Loucy (cell line): ENCODE measurements at regions not wholly inside any gene's neighbourhood (a gene's known extent, or its start where the extent isn't known, plus 50 kb on each side); places are given as distances from the start of the nearest gene placed in this dataset.

Source experiments
- H2AFZ ChIP-seq: fragments of 200-600 bp; sonication (generic); 2 replicates; pipeline ENCODE4 v1.6.0; 2016; ENCODE audit warnings: antibody characterized with exemption, mild to moderate bottlenecking, low read length, moderate library complexity
- H3F3A ChIP-seq: fragments of 200-600 bp; 2 replicates; pipeline ENCODE4 v1.6.0; 2016; ENCODE audit warnings: antibody characterized with exemption, low read depth, mild to moderate bottlenecking
- H3K27me3 ChIP-seq: fragments of 200-600 bp; sonication (generic); 2 replicates; pipeline ENCODE4 v1.6.1; 2014; ENCODE audit warnings: low read length, mild to moderate bottlenecking; ENCODE audit not compliant: insufficient read depth, poor library complexity, severe bottlenecking
- H3K36me3 ChIP-seq: fragments of 200-600 bp; sonication (generic); 2 replicates; pipeline ENCODE4 v1.6.1; 2016; ENCODE audit warnings: low read length; ENCODE audit not compliant: insufficient read depth
- H3K4me1 ChIP-seq: fragments of 200-600 bp; sonication (generic); 2 replicates; pipeline ENCODE4 v1.5.1; 2014; ENCODE audit warnings: low read length, mild to moderate bottlenecking; ENCODE audit not compliant: insufficient read depth, poor library complexity, severe bottlenecking
- H3K4me2 ChIP-seq: fragments of 200-600 bp; sonication (generic); 2 replicates; pipeline ENCODE4 v1.6.0; 2014; ENCODE audit warnings: antibody characterized with exemption, low read length, low read depth, mild to moderate bottlenecking; ENCODE audit not compliant: poor library complexity, severe bottlenecking
- H3K4me3 ChIP-seq: fragments of 200-600 bp; sonication (generic); 2 replicates; pipeline ENCODE4 v1.5.1; 2014; ENCODE audit warnings: low read length, mild to moderate bottlenecking, mixed read lengths; ENCODE audit not compliant: poor library complexity, severe bottlenecking
- H3K79me2 ChIP-seq: fragments of 200-600 bp; sonication (generic); 2 replicates; pipeline ENCODE4 v1.6.1; 2014; ENCODE audit warnings: low read length; ENCODE audit not compliant: insufficient read depth
- H3K9ac ChIP-seq: fragments of 200-600 bp; sonication (generic); 2 replicates; pipeline ENCODE4 v1.6.0; 2014; ENCODE audit warnings: mild to moderate bottlenecking, low read depth, low read length, moderate library complexity; ENCODE audit not compliant: poor library complexity, severe bottlenecking
- H3K9me2 ChIP-seq: fragments of 200-600 bp; sonication (generic); replicated peaks from 2 replicates; pipeline ENCODE4 v1.6.1; 2016; ENCODE audit warnings: low read depth, low read length, mixed read lengths
- H3K9me3 ChIP-seq: fragments of 200-600 bp; sonication (generic); 2 replicates; pipeline ENCODE4 v1.6.1; 2014; ENCODE audit warnings: mild to moderate bottlenecking, antibody characterized with exemption, low read length, low read depth; ENCODE audit not compliant: insufficient read depth
- H4K20me1 ChIP-seq: fragments of 200-600 bp; sonication (generic); 2 replicates; pipeline ENCODE4 v1.6.0; 2014; ENCODE audit warnings: antibody characterized with exemption, low read length, mild to moderate bottlenecking; ENCODE audit not compliant: insufficient read depth, poor library complexity, severe bottlenecking
- EZH2phosphoT487 ChIP-seq: fragments of 200-600 bp; IDR thresholded peaks from 2 replicates; pipeline ENCODE4 v1.6.1; 2018; ENCODE audit warnings: antibody characterized with exemption, mild to moderate bottlenecking, moderate library complexity, borderline replicate concordance
- TF ChIP-seq, protein P1 (sequence below): fragments of 200-600 bp; sonication (generic); conservative IDR thresholded peaks from 2 replicates; pipeline ENCODE4 v1.5.1; 2014; ENCODE audit warnings: mild to moderate bottlenecking, antibody characterized with exemption, low read length

DNA sequence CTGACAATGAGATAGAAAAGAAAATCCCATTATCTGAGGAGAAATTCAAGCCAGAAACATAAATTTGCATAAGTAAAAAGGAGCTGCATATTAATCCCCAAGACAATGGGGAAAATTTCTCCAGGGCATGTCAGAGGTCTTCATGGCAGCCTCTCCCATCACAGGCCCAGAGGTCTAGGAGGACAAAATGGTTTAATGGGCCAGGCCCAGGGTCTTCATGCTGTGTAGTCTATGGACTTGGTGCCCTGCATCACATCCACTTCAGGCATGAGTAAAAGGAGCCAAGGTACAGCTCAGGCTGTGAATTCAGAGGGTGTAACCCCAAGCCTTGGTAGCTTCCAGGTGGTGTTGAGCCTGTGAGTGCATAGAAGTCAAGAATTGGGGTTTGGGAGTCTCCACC lies 1097.2 kb upstream of the RAG2 start:
- H2AFZ ChIP-seq = no peak overlapping the region
- TF ChIP-seq, protein P1, sequence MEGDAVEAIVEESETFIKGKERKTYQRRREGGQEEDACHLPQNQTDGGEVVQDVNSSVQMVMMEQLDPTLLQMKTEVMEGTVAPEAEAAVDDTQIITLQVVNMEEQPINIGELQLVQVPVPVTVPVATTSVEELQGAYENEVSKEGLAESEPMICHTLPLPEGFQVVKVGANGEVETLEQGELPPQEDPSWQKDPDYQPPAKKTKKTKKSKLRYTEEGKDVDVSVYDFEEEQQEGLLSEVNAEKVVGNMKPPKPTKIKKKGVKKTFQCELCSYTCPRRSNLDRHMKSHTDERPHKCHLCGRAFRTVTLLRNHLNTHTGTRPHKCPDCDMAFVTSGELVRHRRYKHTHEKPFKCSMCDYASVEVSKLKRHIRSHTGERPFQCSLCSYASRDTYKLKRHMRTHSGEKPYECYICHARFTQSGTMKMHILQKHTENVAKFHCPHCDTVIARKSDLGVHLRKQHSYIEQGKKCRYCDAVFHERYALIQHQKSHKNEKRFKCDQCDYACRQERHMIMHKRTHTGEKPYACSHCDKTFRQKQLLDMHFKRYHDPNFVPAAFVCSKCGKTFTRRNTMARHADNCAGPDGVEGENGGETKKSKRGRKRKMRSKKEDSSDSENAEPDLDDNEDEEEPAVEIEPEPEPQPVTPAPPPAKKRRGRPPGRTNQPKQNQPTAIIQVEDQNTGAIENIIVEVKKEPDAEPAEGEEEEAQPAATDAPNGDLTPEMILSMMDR = no peak
- no peak for TF ChIP-seq EZH2phosphoT487
- no peaks in the 10 kb centered on the region for H3K27me3 ChIP-seq
- H3K36me3 ChIP-seq = no peaks in the 10 kb centered on the region
- H4K20me1 ChIP-seq = no peaks in the 10 kb centered on the region
- no peaks in the 10 kb centered on the region for H3F3A ChIP-seq
- H3K9me2 ChIP-seq = no peaks in the 10 kb centered on the region
- H3K79me2 ChIP-seq = no peaks in the 10 kb centered on the region
- no peak overlapping the region for H3K4me3 ChIP-seq
- no peaks in the 10 kb centered on the region for H3K4me1 ChIP-seq
- no peaks in the 10 kb centered on the region; the same call in 1 of the 2 replicates for H3K9me3 ChIP-seq
- H3K4me2 ChIP-seq = no peak overlapping the region
- H3K9ac ChIP-seq = no peak overlapping the region

DNA sequence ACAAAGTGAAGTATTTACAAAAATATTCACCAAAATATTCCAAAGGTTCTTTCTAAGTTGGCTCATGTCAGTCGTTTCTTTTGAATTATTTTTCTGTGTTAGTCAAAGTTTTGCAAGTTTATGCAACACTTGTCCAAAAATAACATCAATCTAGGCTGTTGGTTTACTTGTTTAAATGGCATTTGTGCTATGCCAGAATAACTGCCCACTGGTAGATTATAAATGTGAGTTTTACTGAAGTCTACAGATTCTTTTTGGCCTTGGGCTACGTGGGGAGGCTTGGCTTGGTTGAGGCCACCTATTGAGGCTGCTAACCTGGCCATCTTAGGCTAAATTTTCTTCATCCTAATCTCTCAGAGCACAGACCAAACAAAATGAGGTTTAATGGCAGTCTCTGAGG lies 1091.9 kb upstream of the RAG2 start:
- Histone ChIP-seq H3F3A (no peaks in the 10 kb centered on the region), H3K36me3 (no peaks in the 10 kb centered on the region), H3K79me2 (no peaks in the 10 kb centered on the region), H3K9me2 (no peaks in the 10 kb centered on the region), H3K4me2 (no peak overlapping the region), H2AFZ (no peak overlapping the region), H3K27me3 (no peaks in the 10 kb centered on the region), H4K20me1 (no peaks in the 10 kb centered on the region), H3K9ac (no peak overlapping the region), H3K4me1 (no peaks in the 10 kb centered on the region), H3K4me3 (no peak overlapping the region), H3K9me3 (no peaks in the 10 kb centered on the region)
- TF ChIP-seq, protein P1 = no peak
- TF ChIP-seq EZH2phosphoT487 = no peak

DNA sequence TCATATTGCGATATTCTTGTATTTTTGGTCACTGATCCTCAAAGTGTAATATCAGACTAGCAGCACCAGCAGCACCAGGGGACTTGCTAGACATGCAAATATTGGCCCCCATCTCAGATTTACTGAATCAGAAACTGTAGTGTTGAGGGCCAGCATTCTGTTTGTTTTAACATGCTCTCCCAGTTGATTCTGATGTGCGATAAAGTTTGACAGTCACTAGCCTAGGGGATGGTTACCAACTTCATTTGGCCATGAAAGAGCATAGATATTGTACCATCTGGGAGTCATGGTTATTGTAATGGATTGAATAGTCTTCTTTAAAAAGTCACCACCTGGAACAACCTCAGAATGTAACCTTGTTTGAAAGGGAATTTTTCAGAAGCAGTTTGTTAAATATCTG lies 1090.4 kb upstream of the RAG2 start:
- Histone ChIP-seq H2AFZ (no peak overlapping the region), H3K4me2 (no peak overlapping the region), H3K9me3 (no peaks in the 10 kb centered on the region), H3K79me2 (no peaks in the 10 kb centered on the region), H3K36me3 (no peaks in the 10 kb centered on the region), H3K4me1 (no peaks in the 10 kb centered on the region), H3K9ac (no peak overlapping the region), H3K9me2 (no peaks in the 10 kb centered on the region), H3F3A (no peaks in the 10 kb centered on the region), H3K4me3 (no peak overlapping the region), H3K27me3 (no peaks in the 10 kb centered on the region), H4K20me1 (no peaks in the 10 kb centered on the region)
- TF ChIP-seq, protein P1 = no peak
- no peak for TF ChIP-seq EZH2phosphoT487
